Naive thymus-derived CD4-positive, alpha-beta T cell (primary cell): ENCODE measurements at regions not wholly inside any gene's neighbourhood (a gene's known extent, or its start where the extent isn't known, plus 50 kb on each side); places are given as distances from the start of the nearest gene placed in this dataset.
A peak's percentile ranks its signal among the peaks of the same experiment; 100 is the strongest.
"Not testable (repeated sequence)": the region's sequence is repeated elsewhere in the genome, so short reads cannot be mapped to it uniquely, and the experiment has no call there.

ENCODE experiments used
- ATAC-seq: fragments of 150-1000 bp; cut with Tn5 transposase; 2 replicates; pipeline ENCODE4 v1.10.0; 2021; ENCODE audit warnings: mild to moderate bottlenecking, moderate library complexity
- CTCF ChIA-PET: fragments of 350-600 bp; sonication (Branson Sonifier 250); formaldehyde crosslinking; loops from one replicate; lab custom pipeline; 2021; ENCODE audit warnings: antibody characterized with exemption; lab: Charles Lee
- POLR2A ChIA-PET: fragments of 350-600 bp; sonication (Branson Sonifier 250); formaldehyde crosslinking; loops from one replicate; lab custom pipeline; 2021; ENCODE audit warnings: antibody characterized with exemption, inconsistent platforms; lab: Charles Lee
- DNase-seq, 9 donors: peaks; one replicate each; pipeline versions ENCODE4 v3.0.0 to v3.0.0-alpha.2; 2020 to 2022; ENCODE audit warnings: mixed read lengths in 1 of 9
- H3K27ac ChIP-seq: one replicate; pipeline ENCODE4 v1.7.0; 2013; ENCODE audit warnings: mild to moderate bottlenecking, low read depth, low read length, moderate library complexity
- H3K27me3 ChIP-seq, 2 donors: one replicate each; pipeline ENCODE4 v1.7.0; 2013; ENCODE audit warnings: low read length in 2 of 2, mild to moderate bottlenecking in 2 of 2, moderate library complexity in 2 of 2; ENCODE audit not compliant: control insufficient read depth in 2 of 2, insufficient read depth in 2 of 2
- H3K36me3 ChIP-seq, 3 experiments: 1 replicate in 2 of 3; 2 replicates in 1 of 3; pipeline ENCODE4 v1.7.0; 2013; ENCODE audit warnings: low read length in 3 of 3, mild to moderate bottlenecking in 3 of 3, moderate library complexity in 1 of 3; ENCODE audit not compliant: insufficient read depth in 3 of 3, control insufficient read depth in 2 of 3
- H3K4me1 ChIP-seq, 2 donors: one replicate each; pipeline ENCODE4 v1.7.0; 2013; ENCODE audit warnings: low read length in 2 of 2, mild to moderate bottlenecking in 2 of 2, moderate library complexity in 1 of 2; ENCODE audit not compliant: control insufficient read depth in 2 of 2, insufficient read depth in 2 of 2
- H3K4me3 ChIP-seq: 2 replicates; pipeline ENCODE4 v1.7.0; 2013; ENCODE audit warnings: mild to moderate bottlenecking, low read length
- H3K9me3 ChIP-seq, 3 experiments: 1 replicate in 2 of 3; 2 replicates in 1 of 3; pipeline ENCODE4 v1.7.0; 2013; ENCODE audit warnings: low read length in 3 of 3; ENCODE audit not compliant: control insufficient read depth in 2 of 3
- H3K27ac Mint-ChIP-seq, 9 donors: one replicate each; pipeline ENCODE4 v1.8.0; 2020 to 2022; ENCODE audit warnings: mixed read lengths in 9 of 9, mild to moderate bottlenecking in 8 of 9, moderate library complexity in 5 of 9, inconsistent platforms in 2 of 9
- H3K27me3 Mint-ChIP-seq, 5 donors: one replicate each; pipeline ENCODE4 v1.8.0; 2021 to 2022; ENCODE audit warnings: mixed read lengths in 5 of 5, mild to moderate bottlenecking in 1 of 5
- H3K36me3 Mint-ChIP-seq, 5 donors: one replicate each; pipeline ENCODE4 v1.8.0; 2020 to 2022; ENCODE audit warnings: mixed read lengths in 5 of 5, mild to moderate bottlenecking in 3 of 5, inconsistent platforms in 1 of 5
- H3K4me1 Mint-ChIP-seq, 7 donors: one replicate each; pipeline ENCODE4 v1.8.0; 2020 to 2022; ENCODE audit warnings: mixed read lengths in 7 of 7, mild to moderate bottlenecking in 3 of 7, inconsistent platforms in 1 of 7
- H3K4me3 Mint-ChIP-seq, 10 donors: one replicate each; pipeline ENCODE4 v1.8.0; 2020 to 2022; ENCODE audit warnings: mild to moderate bottlenecking in 10 of 10, mixed read lengths in 10 of 10, moderate library complexity in 6 of 10, inconsistent platforms in 2 of 10
- H3K9me3 Mint-ChIP-seq, 11 donors: one replicate each; pipeline ENCODE4 v1.8.0; 2020 to 2022; ENCODE audit warnings: mixed read lengths in 11 of 11, mild to moderate bottlenecking in 4 of 11, inconsistent platforms in 1 of 11, moderate library complexity in 1 of 11
- intact Hi-C, 2 donors: fragments of 100-400 bp; cut with micrococcal nuclease; formaldehyde crosslinking; loops; one replicate each; pipeline ENCODE4 v1.15.1; 2023

GRCh38 chr12:8385431-8385830 lies 70.3 kb upstream of the CLEC6A start:
- H3K36me3 ChIP-seq, CTCF ChIA-PET, H3K4me3 Mint-ChIP-seq, intact Hi-C loops, H3K4me3 ChIP-seq, H3K4me1 ChIP-seq, H3K4me1 Mint-ChIP-seq, H3K27me3 ChIP-seq, H3K36me3 Mint-ChIP-seq, H3K9me3 Mint-ChIP-seq, POLR2A ChIA-PET, H3K27ac Mint-ChIP-seq, H3K27ac ChIP-seq, DNase-seq, ATAC-seq, H3K9me3 ChIP-seq: not testable (repeated sequence)
- peaks cover 5 to 22% (median 10%) of the 10 kb centered on the region in 5 donors for H3K27me3 Mint-ChIP-seq

- H3K9me3 Mint-ChIP-seq, DNase-seq, H3K4me1 Mint-ChIP-seq, H3K9me3 ChIP-seq, H3K4me3 ChIP-seq, H3K36me3 ChIP-seq, H3K27ac Mint-ChIP-seq, H3K27me3 ChIP-seq, CTCF ChIA-PET, H3K36me3 Mint-ChIP-seq, H3K4me1 ChIP-seq, POLR2A ChIA-PET, intact Hi-C loops, ATAC-seq, H3K4me3 Mint-ChIP-seq, H3K27ac ChIP-seq: not testable (repeated sequence)
- peaks cover 5 to 17% (median 11%) of the 10 kb centered on the region in 5 donors for H3K27me3 Mint-ChIP-seq
Measured at GRCh38 chr12:8386661-8387060, 69.1 kb upstream of the CLEC6A start.

GRCh38 chr12:8389296-8389695 lies 66.5 kb upstream of the CLEC6A start:
- POLR2A ChIA-PET, ATAC-seq, H3K4me1 ChIP-seq, H3K9me3 ChIP-seq, H3K36me3 Mint-ChIP-seq, H3K36me3 ChIP-seq, intact Hi-C loops, H3K9me3 Mint-ChIP-seq, H3K27ac ChIP-seq, H3K4me1 Mint-ChIP-seq, H3K27me3 ChIP-seq, H3K27ac Mint-ChIP-seq, H3K4me3 ChIP-seq, DNase-seq: not testable (repeated sequence)
- Mint-ChIP-seq H3K27me3 (peaks cover 14 to 29% (median 17%) of the 10 kb centered on the region in 5 donors), H3K4me3 (peak overlapping the region; percentile 40 to 75 (median 54))
- CTCF ChIA-PET: interaction anchor here (1.2 kb wide), 1 partner anchor 280 kb away, joined by 3 read pairs; no protein-coding TSS in a partner anchor

GRCh38 chr12:8390001-8390777 lies 65.6 kb upstream of the CLEC6A start:
- ATAC-seq: peak; percentile 73
- DNase-seq: peak in 7 of 9 donors; percentile 23 to 88 (median 68)
- H3K27ac Mint-ChIP-seq, H3K4me3 ChIP-seq, H3K4me1 ChIP-seq, H3K27me3 ChIP-seq, H3K27ac ChIP-seq, H3K36me3 ChIP-seq, H3K9me3 Mint-ChIP-seq, H3K9me3 ChIP-seq, intact Hi-C loops, H3K4me1 Mint-ChIP-seq, H3K36me3 Mint-ChIP-seq: not testable (repeated sequence)
- ChIA-PET POLR2A (interaction anchor here (0.6 kb wide), 1 partner anchor 454 kb away, joined by 3 read pairs; no protein-coding TSS in a partner anchor), CTCF (interaction anchor here (1.2 kb wide), 1 partner anchor 281 kb away, joined by 3 read pairs; no protein-coding TSS in a partner anchor)
- peaks cover 10 to 31% (median 12%) of the 10 kb centered on the region in 5 donors for H3K27me3 Mint-ChIP-seq
- peak overlapping the region; percentile 25 to 78 (median 52) for H3K4me3 Mint-ChIP-seq

GRCh38 chr12:8396225-8397071 lies 59.3 kb upstream of the CLEC6A start:
- peaks cover 4 to 28% (median 21%) of the 10 kb centered on the region in 5 donors for H3K27me3 Mint-ChIP-seq
- H3K4me3 Mint-ChIP-seq: peak overlapping the region in 7 of 10 donors; percentile 23 to 70 (median 65)
- H3K9me3 ChIP-seq, H3K9me3 Mint-ChIP-seq, H3K4me1 Mint-ChIP-seq, H3K27me3 ChIP-seq, POLR2A ChIA-PET, intact Hi-C loops, H3K27ac ChIP-seq, CTCF ChIA-PET, H3K27ac Mint-ChIP-seq, H3K36me3 ChIP-seq, H3K4me1 ChIP-seq, H3K4me3 ChIP-seq, H3K36me3 Mint-ChIP-seq: not testable (repeated sequence)
- peak; percentile 15 to 83 (median 66) for DNase-seq
- ATAC-seq: peak; percentile 94

GRCh38 chr12:8397378-8397777 lies 58.4 kb upstream of the CLEC6A start:
- H3K36me3 Mint-ChIP-seq, CTCF ChIA-PET, POLR2A ChIA-PET: not testable (repeated sequence)

More at GRCh38 chr12:8397378-8397777, 58.4 kb upstream of the CLEC6A start:
- H3K27ac Mint-ChIP-seq, ATAC-seq, H3K27ac ChIP-seq, H3K9me3 Mint-ChIP-seq, H3K9me3 ChIP-seq, H3K4me1 ChIP-seq, DNase-seq, intact Hi-C loops, H3K27me3 ChIP-seq, H3K4me1 Mint-ChIP-seq, H3K4me3 ChIP-seq, H3K36me3 ChIP-seq: not testable (repeated sequence)
- Mint-ChIP-seq H3K27me3 (peaks cover 4 to 24% (median 15%) of the 10 kb centered on the region in 5 donors), H3K4me3 (peak overlapping the region in 1 of 10 donors; percentile 47)
